GM12865 (cell line): ENCODE measurements at regions not wholly inside any gene's neighbourhood (a gene's known extent, or its start where the extent isn't known, plus 50 kb on each side); places are given as distances from the start of the nearest gene placed in this dataset.
"Not testable (repeated sequence)": the region's sequence is repeated elsewhere in the genome, so short reads cannot be mapped to it uniquely, and the experiment has no call there.

Source experiments
- DNase-seq: peaks from one replicate; pipeline ENCODE4 v3.0.0; 2010; ENCODE audit warnings: low read depth
- H3K4me3 ChIP-seq: 2 replicates; pipeline ENCODE4 v1.5.1; 2011; ENCODE audit warnings: mild to moderate bottlenecking, low read depth, low read length, control low read depth
- CTCF ChIP-seq: IDR thresholded peaks from 2 replicates; pipeline ENCODE4 v1.5.1; 2011; ENCODE audit warnings: low read length, control low read depth, low read depth, inconsistent platforms; ENCODE audit not compliant: insufficient read depth; ENCODE audit errors: missing control alignments

- no peak overlapping the region for H3K4me3 ChIP-seq
- DNase-seq = no peak
- TF ChIP-seq CTCF = no peak
Observed at GRCh38 chr3:176141837-176142236, 1055.4 kb downstream of the TBL1XR1 start.

- DNase-seq = no peak
- no peak overlapping the region for H3K4me3 ChIP-seq
- TF ChIP-seq CTCF = no peak
Observed at GRCh38 chr3:176120507-176120906, 1076.8 kb downstream of the TBL1XR1 start.

- TF ChIP-seq CTCF = no peak
- DNase-seq = no peak
- no peak overlapping the region for H3K4me3 ChIP-seq
Observed at GRCh38 chr3:176119826-176120225, 1077.5 kb downstream of the TBL1XR1 start.

- DNase-seq = no peak
- TF ChIP-seq CTCF = no peak
- H3K4me3 ChIP-seq = no peak overlapping the region
Observed at GRCh38 chr3:176106380-176106779, 1090.9 kb downstream of the TBL1XR1 start.

DNA sequence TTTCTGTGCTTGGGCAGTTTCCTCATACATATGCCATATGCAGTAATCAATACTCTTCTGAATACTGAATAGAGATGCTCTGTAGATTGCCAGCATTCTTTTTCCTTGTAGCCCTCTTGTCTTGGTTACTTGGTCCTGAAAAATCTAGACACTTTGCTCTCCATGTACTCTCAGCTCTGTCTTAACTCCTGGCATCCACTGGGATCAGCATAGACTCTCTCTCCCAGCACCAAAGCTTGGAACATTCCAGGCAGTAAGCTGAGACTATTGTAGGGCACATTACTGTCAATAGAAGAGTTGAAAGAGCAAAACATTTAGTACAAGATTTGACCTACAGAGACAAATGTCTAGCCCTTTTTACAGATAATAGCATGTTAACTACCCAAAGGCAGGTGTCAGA lies 1100.3 kb downstream of the TBL1XR1 start:
- no peak overlapping the region for H3K4me3 ChIP-seq
- TF ChIP-seq CTCF = no peak
- DNase-seq = no peak

GRCh38 chr3:176093892-176094291 lies 1103.4 kb downstream of the TBL1XR1 start:
- not testable (repeated sequence) for H3K4me3 ChIP-seq, DNase-seq

DNA sequence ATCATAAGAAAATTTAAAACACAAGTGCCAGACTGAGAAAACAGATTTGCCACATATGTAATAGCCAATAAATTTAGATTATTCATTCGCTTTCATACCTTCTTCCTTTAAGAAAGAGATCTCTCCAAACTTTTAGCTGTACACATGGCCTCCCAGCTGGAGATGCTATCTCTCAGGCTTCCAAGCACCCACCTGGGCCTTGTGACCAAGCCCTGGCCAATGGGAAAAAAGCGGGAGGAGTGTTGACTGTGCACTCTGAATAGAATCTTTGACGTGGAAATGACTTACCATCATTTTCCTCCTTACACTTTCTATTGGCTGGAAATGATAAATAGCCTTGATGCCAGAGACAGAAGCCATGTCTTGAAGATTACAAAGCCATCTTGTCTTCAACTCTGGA lies 1106.6 kb downstream of the TBL1XR1 start:
- DNase-seq = no peak

More for the DNA sequence above, 1106.6 kb downstream of the TBL1XR1 start:
- TF ChIP-seq CTCF = no peak
- H3K4me3 ChIP-seq = no peak overlapping the region
